ENCODE measurements at regions not wholly inside any gene's neighbourhood (a gene's known extent, or its start where the extent isn't known, plus 50 kb on each side); places are given as distances from the start of the nearest gene placed in this dataset.

GRCh38 chr16:64380751-64381150 lies 741.1 kb downstream of the CDH11 start:
- ATAC-seq = no peak
- Histone ChIP-seq H3K27ac (no peak overlapping the region), H3K4me3 (no peak overlapping the region), H3K36me3 (no peaks in the 10 kb centered on the region), H3K27me3 (no peaks in the 10 kb centered on the region), H3K9me3 (no peaks in the 10 kb centered on the region), H3K4me1 (no peaks in the 10 kb centered on the region)
- intact Hi-C loops (cut with DNase I) = no loop called here
- 84 to 86% methylated on average over 3 of the region's 3 CpGs for WGBS, 2 donors
- TF ChIP-seq, protein P1, sequence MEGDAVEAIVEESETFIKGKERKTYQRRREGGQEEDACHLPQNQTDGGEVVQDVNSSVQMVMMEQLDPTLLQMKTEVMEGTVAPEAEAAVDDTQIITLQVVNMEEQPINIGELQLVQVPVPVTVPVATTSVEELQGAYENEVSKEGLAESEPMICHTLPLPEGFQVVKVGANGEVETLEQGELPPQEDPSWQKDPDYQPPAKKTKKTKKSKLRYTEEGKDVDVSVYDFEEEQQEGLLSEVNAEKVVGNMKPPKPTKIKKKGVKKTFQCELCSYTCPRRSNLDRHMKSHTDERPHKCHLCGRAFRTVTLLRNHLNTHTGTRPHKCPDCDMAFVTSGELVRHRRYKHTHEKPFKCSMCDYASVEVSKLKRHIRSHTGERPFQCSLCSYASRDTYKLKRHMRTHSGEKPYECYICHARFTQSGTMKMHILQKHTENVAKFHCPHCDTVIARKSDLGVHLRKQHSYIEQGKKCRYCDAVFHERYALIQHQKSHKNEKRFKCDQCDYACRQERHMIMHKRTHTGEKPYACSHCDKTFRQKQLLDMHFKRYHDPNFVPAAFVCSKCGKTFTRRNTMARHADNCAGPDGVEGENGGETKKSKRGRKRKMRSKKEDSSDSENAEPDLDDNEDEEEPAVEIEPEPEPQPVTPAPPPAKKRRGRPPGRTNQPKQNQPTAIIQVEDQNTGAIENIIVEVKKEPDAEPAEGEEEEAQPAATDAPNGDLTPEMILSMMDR (IDR thresholded peaks at IDR 0.05) = no peak
- FAIRE-seq = no peak
- peak in 1 of 6 donors; percentile 44 for DNase-seq

DNA sequence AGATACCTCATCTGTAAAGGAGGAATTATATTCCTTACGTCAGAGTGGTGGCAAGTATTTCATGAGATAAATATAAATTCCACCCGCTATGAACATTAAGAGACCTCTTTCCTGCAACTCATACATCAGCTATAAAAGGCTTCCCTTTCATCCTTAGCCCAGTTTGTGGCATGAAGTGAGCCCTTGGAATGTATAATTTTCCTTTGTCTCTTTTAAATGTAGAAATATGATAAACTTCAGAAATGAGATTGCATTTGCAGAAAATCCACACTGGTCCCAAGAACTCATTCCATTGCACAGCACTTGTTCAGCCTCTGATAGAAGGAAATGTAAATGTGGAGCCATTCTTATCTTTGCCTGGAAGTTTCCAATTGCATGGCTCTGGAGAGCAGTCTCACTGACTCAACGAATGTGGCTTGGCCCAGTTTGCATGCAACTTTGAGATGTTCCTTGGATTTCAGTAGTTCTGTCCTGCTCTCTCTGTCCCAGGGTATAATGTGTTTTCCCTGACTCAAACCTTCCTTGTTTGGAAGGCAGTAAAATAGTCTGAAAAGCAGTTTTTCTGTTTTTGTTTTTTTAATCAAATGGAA lies 746.4 kb downstream of the CDH11 start:
- FAIRE-seq (no peak), DNase-seq (no peak), ATAC-seq (peak in 2 of 4 donors; percentile 40 to 49)
- TF ChIP-seq, protein P1 (IDR thresholded peaks at IDR 0.05) = no peak
- 65 to 74% methylated on average over 3 of the region's 3 CpGs for WGBS, 2 donors
- Histone ChIP-seq H3K4me3 (no peak overlapping the region), H3K27me3 (no peaks in the 10 kb centered on the region), H3K36me3 (no peaks in the 10 kb centered on the region), H3K4me1 (no peaks in the 10 kb centered on the region), H3K9me3 (no peaks in the 10 kb centered on the region), H3K27ac (no peak overlapping the region)
- intact Hi-C loops (cut with DNase I) = no loop called here

DNA sequence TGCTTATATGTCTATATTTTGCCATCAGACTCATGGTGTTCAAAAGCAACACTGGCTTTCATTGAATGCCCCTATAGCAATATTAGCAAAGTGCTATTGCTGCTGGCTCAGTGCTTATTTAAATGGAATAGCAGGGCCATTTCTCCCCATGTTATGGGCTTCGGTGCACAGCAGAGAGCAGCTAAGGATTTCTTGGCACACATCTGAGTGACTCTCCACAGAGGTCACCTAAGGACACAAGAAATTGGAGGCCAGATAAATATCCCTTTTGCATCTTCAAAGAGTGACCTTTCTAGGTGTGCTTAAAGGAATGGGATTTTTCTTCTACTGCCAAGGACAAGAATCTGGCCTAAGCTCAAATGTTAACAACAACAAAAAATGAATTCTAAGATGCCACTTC lies 751.8 kb downstream of the CDH11 start:
- FAIRE-seq (no peak), ATAC-seq (no peak), DNase-seq (no peak)
- Histone ChIP-seq H3K4me3 (no peak overlapping the region), H3K4me1 (no peaks in the 10 kb centered on the region), H3K27me3 (no peaks in the 10 kb centered on the region), H3K9me3 (no peaks in the 10 kb centered on the region), H3K36me3 (no peaks in the 10 kb centered on the region), H3K27ac (no peak overlapping the region)
- 35 to 56% methylated on average over 1 of the region's 1 CpG for WGBS, 2 donors
- TF ChIP-seq, protein P1 (IDR thresholded peaks at IDR 0.05) = no peak
- intact Hi-C loops (cut with DNase I) = no loop called here

GRCh38 chr16:64365448-64365931 lies 756.4 kb downstream of the CDH11 start:
- H3K4me1 ChIP-seq = no peaks in the 10 kb centered on the region
- H3K27ac ChIP-seq = no peak overlapping the region
- ATAC-seq = no peak
- TF ChIP-seq, protein P1 (IDR thresholded peaks at IDR 0.05) = no peak
- WGBS, 2 donors = 60 to 63% methylated on average over 2 of the region's 2 CpGs
- intact Hi-C loops (cut with DNase I) = no loop called here
- H3K36me3 ChIP-seq = no peaks in the 10 kb centered on the region
- H3K27me3 ChIP-seq = no peaks in the 10 kb centered on the region
- no peak for FAIRE-seq
- no peak overlapping the region for H3K4me3 ChIP-seq
- no peak for DNase-seq
- no peaks in the 10 kb centered on the region for H3K9me3 ChIP-seq

DNA sequence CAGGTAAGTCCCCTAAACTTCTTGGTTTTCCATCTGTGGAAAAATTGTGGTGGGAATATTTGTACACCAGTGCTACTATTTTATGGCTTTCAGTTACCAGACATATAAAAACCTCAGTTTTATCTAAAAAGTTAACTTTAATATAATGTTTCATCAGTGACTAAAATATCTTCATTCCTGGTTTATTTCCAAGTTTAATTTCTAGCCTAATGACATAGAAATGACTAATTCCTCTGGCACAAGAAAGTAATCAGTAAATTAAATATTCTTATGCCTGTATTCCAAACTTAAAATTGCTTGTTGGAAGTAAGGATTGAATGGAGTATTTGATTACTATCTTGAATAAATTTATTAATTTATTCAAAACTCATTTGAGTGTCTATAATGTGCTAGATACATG lies 757.0 kb downstream of the CDH11 start:
- Histone ChIP-seq H3K27ac (no peak overlapping the region), H3K4me1 (no peaks in the 10 kb centered on the region), H3K4me3 (no peak overlapping the region), H3K27me3 (no peaks in the 10 kb centered on the region), H3K36me3 (no peaks in the 10 kb centered on the region), H3K9me3 (no peaks in the 10 kb centered on the region)
- FAIRE-seq = no peak
- ATAC-seq = no peak
- intact Hi-C loops (cut with DNase I) = no loop called here
- no peak for DNase-seq
- TF ChIP-seq, protein P1 (IDR thresholded peaks at IDR 0.05) = no peak

Data from pancreas (tissue), 10 donors.